GM23248 (cell line): ENCODE measurements at regions not wholly inside any gene's neighbourhood (a gene's known extent, or its start where the extent isn't known, plus 50 kb on each side); places are given as distances from the start of the nearest gene placed in this dataset.
"Not testable (repeated sequence)": the region's sequence is repeated elsewhere in the genome, so short reads cannot be mapped to it uniquely, and the experiment has no call there.

Source experiments
- EZH2 ChIP-seq: fragments of 200-600 bp; sonication (generic); IDR thresholded peaks from 2 replicates; pipeline ENCODE4 v1.6.1; 2018; ENCODE audit warnings: antibody characterized with exemption, mild to moderate bottlenecking; ENCODE audit not compliant: insufficient read depth, poor library complexity, severe bottlenecking
- EZH2phosphoT487 ChIP-seq: fragments of 200-600 bp; sonication (generic); IDR thresholded peaks from 2 replicates; pipeline ENCODE4 v1.6.1; 2018; ENCODE audit warnings: antibody characterized with exemption, moderate library complexity, mild to moderate bottlenecking, low read depth; ENCODE audit not compliant: insufficient read depth

DNA sequence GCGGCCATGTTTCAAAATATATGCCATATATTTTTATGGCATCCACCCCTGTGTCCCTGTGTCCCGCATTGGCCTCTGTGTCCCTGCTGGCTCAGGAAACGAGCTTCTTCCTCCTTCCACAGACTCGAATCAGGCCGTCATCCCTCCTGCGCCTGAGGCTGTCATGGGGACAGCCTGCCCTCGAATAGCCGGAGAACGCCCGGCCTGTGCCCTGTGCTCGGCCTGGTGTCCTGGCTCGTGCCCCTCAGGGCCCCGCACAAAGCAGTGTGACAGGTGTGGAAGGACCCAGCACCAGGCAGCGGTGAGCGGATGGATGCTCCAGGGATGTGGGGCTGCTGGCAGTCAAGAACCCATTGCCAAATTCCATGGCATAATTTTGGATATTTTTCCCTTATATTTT lies 1500.0 kb downstream of the FOXD4L5 start:
- TF ChIP-seq EZH2phosphoT487, EZH2: not testable (repeated sequence)
